Caco-2 (cell line): ENCODE measurements at regions not wholly inside any gene's neighbourhood (a gene's known extent, or its start where the extent isn't known, plus 50 kb on each side); places are given as distances from the start of the nearest gene placed in this dataset.
"Not testable (repeated sequence)": the region's sequence is repeated elsewhere in the genome, so short reads cannot be mapped to it uniquely, and the experiment has no call there.

Experiments
- BruUV-seq: library from RNA; stranded (reverse); fragments of 400-500 nt; replicated peaks from 2 replicates; lab custom pipeline; 2021; lab: Mats Ljungman, UMichigan
- CTCF ChIA-PET: fragments of 300-600 bp; sonication (Branson Sonifier 250); formaldehyde crosslinking; loops from one replicate; lab custom pipeline; 2022; ENCODE audit warnings: antibody characterized with exemption; lab: Charles Lee
- POLR2A ChIA-PET: fragments of 300-600 bp; sonication (Branson Sonifier 250); formaldehyde crosslinking; loops from one replicate; lab custom pipeline; 2022; ENCODE audit warnings: antibody characterized with exemption; lab: Charles Lee
- DNase-seq, 2 experiments: peaks; one replicate each; pipeline versions ENCODE4 v3.0.0 to v3.0.0-alpha.2; 2020 to 2022
- H3K27me3 ChIP-seq: replicated peaks from 2 replicates; pipeline ENCODE4 v1.6.0; 2011; ENCODE audit warnings: low read length; ENCODE audit not compliant: control insufficient read depth, insufficient read depth
- H3K36me3 ChIP-seq: 2 replicates; pipeline ENCODE4 v1.5.1; 2011; ENCODE audit warnings: low read length; ENCODE audit not compliant: control insufficient read depth, insufficient read depth
- H3K4me1 ChIP-seq: fragments of 250-450 bp; sonication (Bioruptor Pico); 2 replicates; pipeline ENCODE4 v1.5.1; 2020; ENCODE audit warnings: mild to moderate bottlenecking
- H3K4me3 ChIP-seq: 2 replicates; pipeline ENCODE4 v1.5.1; 2011; ENCODE audit warnings: low read depth, mild to moderate bottlenecking, control low read depth, low read length
- H3K9me3 ChIP-seq: fragments of 250-450 bp; sonication (Bioruptor Pico); 2 replicates; pipeline ENCODE4 v1.5.1; 2020; ENCODE audit warnings: mild to moderate bottlenecking, moderate library complexity
- H3K27ac Mint-ChIP-seq: one replicate; pipeline ENCODE4 v1.8.0; 2022; ENCODE audit warnings: mixed read lengths; ENCODE audit not compliant: unreplicated experiment
- H3K27me3 Mint-ChIP-seq: one replicate; pipeline ENCODE4 v1.8.0; 2022; ENCODE audit warnings: mixed read lengths; ENCODE audit not compliant: insufficient read depth, unreplicated experiment
- H3K36me3 Mint-ChIP-seq: one replicate; pipeline ENCODE4 v1.8.0; 2022; ENCODE audit warnings: mild to moderate bottlenecking, mixed read lengths; ENCODE audit not compliant: insufficient read depth, unreplicated experiment
- H3K4me1 Mint-ChIP-seq: one replicate; pipeline ENCODE4 v1.8.0; 2022; ENCODE audit warnings: low read depth, mixed read lengths; ENCODE audit not compliant: unreplicated experiment
- H3K4me3 Mint-ChIP-seq: one replicate; pipeline ENCODE4 v1.8.0; 2022; ENCODE audit warnings: mild to moderate bottlenecking, moderate library complexity, mixed read lengths; ENCODE audit not compliant: unreplicated experiment
- H3K9me3 Mint-ChIP-seq: one replicate; pipeline ENCODE4 v1.8.0; 2022; ENCODE audit warnings: mixed read lengths; ENCODE audit not compliant: unreplicated experiment
- CTCF ChIP-seq, 2 experiments: fragments of 200-600 bp in 1 of 2; IDR thresholded peaks; 1 replicate in 1 of 2; 2 replicates in 1 of 2; pipeline versions ENCODE4 v1.5.1 to v1.8.0; 2011 to 2022; ENCODE audit warnings: antibody characterized with exemption in 1 of 2, control low read depth in 1 of 2, inconsistent platforms in 1 of 2, low read depth in 1 of 2, low read length in 1 of 2, mild to moderate bottlenecking in 1 of 2, moderate library complexity in 1 of 2; ENCODE audit not compliant: insufficient read depth in 1 of 2, severe bottlenecking in 1 of 2, unreplicated experiment in 1 of 2
- intact Hi-C: fragments of 100-400 bp; cut with micrococcal nuclease; formaldehyde crosslinking; loops from one replicate; pipeline ENCODE4 v1.10.0; 2022; ENCODE audit not compliant: unreplicated experiment

GRCh38 chr4:37749398-37749988 lies 63.3 kb upstream of the RELL1 start:
- Mint-ChIP-seq H3K27me3 (no peaks in the 10 kb centered on the region), H3K4me3 (no peak overlapping the region), H3K4me1 (peaks cover 6% of the 10 kb centered on the region), H3K9me3 (no peaks in the 10 kb centered on the region), H3K36me3 (no peaks in the 10 kb centered on the region), H3K27ac (no peak overlapping the region)
- CTCF ChIA-PET: no interaction called here
- POLR2A ChIA-PET: no interaction called here
- Histone ChIP-seq H3K4me3 (no peak overlapping the region), H3K4me1 (no peaks in the 10 kb centered on the region; the same call in 1 of the 2 replicates), H3K9me3 (no peaks in the 10 kb centered on the region), H3K27me3 (no peaks in the 10 kb centered on the region), H3K36me3 (no peaks in the 10 kb centered on the region)
- intact Hi-C loops: no loop called here
- no TSS peak for BruUV-seq
- no peak for TF ChIP-seq CTCF (IDR thresholded peaks at IDR 0.05; ENCODE audit: insufficient read depth in 1 of 2, low read depth in 1 of 2, low read length in 1 of 2, severe bottlenecking in 1 of 2, unreplicated experiment in 1 of 2)
- no peak for DNase-seq

DNA sequence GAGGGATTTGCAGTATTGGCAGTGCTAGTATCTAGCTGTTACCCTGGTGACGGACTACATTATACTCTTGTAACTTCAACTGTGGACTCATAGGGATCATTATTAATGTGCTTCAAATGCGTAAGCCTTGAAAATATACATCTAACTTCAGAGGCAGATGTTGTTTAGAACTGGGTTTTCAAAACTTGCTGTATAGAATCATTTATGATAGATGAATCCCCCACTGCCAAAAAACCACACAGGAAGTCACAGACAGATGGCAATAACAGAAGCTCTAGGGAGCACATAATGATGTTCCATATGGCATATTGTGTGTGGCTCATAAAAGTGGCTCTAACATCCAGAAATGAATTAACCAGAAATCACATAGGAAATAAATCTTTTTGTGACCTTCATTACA lies 62.3 kb upstream of the RELL1 start:
- Histone ChIP-seq H3K36me3 (no peaks in the 10 kb centered on the region), H3K4me3 (no peak overlapping the region), H3K4me1 (no peaks in the 10 kb centered on the region), H3K9me3 (no peaks in the 10 kb centered on the region), H3K27me3 (no peaks in the 10 kb centered on the region)
- Mint-ChIP-seq H3K27me3 (no peaks in the 10 kb centered on the region), H3K4me1 (no peaks in the 10 kb centered on the region), H3K27ac (no peak overlapping the region), H3K9me3 (no peaks in the 10 kb centered on the region), H3K36me3 (no peaks in the 10 kb centered on the region), H3K4me3 (no peak overlapping the region)
- CTCF ChIA-PET: no interaction called here
- intact Hi-C loops: no loop called here
- no peak for DNase-seq
- no TSS peak for BruUV-seq
- no peak for TF ChIP-seq CTCF (IDR thresholded peaks at IDR 0.05; ENCODE audit: insufficient read depth in 1 of 2, low read depth in 1 of 2, low read length in 1 of 2, severe bottlenecking in 1 of 2, unreplicated experiment in 1 of 2)
- POLR2A ChIA-PET: no interaction called here

GRCh38 chr4:37747772-37748330 lies 61.7 kb upstream of the RELL1 start:
- CTCF ChIA-PET: no interaction called here
- no peaks in the 10 kb centered on the region for H3K4me1 ChIP-seq
- intact Hi-C loops: no loop called here

GRCh38 chr4:37746852-37747251 lies 60.7 kb upstream of the RELL1 start:
- intact Hi-C loops, H3K4me3 Mint-ChIP-seq, H3K9me3 ChIP-seq, H3K4me3 ChIP-seq, H3K36me3 Mint-ChIP-seq, CTCF ChIA-PET, H3K27me3 Mint-ChIP-seq, H3K4me1 ChIP-seq, H3K27ac Mint-ChIP-seq, POLR2A ChIA-PET, H3K4me1 Mint-ChIP-seq, BruUV-seq, H3K9me3 Mint-ChIP-seq, H3K36me3 ChIP-seq, DNase-seq, H3K27me3 ChIP-seq: not testable (repeated sequence)

More at GRCh38 chr4:37747772-37748330, 61.7 kb upstream of the RELL1 start:
- H3K9me3 ChIP-seq: no peaks in the 10 kb centered on the region
- no TSS peak for BruUV-seq
- no peak for DNase-seq
- Mint-ChIP-seq H3K4me3 (no peak overlapping the region), H3K4me1 (no peaks in the 10 kb centered on the region), H3K36me3 (peaks cover 5% of the 10 kb centered on the region), H3K9me3 (no peaks in the 10 kb centered on the region), H3K27ac (no peak overlapping the region), H3K27me3 (no peaks in the 10 kb centered on the region)
- no peak for TF ChIP-seq CTCF (IDR thresholded peaks at IDR 0.05; ENCODE audit: insufficient read depth in 1 of 2, low read depth in 1 of 2, low read length in 1 of 2, severe bottlenecking in 1 of 2, unreplicated experiment in 1 of 2)
- no peaks in the 10 kb centered on the region for H3K27me3 ChIP-seq
- H3K4me3 ChIP-seq: no peak overlapping the region
- no peaks in the 10 kb centered on the region for H3K36me3 ChIP-seq
- POLR2A ChIA-PET: no interaction called here
